ENCODE measurements at regions not wholly inside any gene's neighbourhood (a gene's known extent, or its start where the extent isn't known, plus 50 kb on each side); places are given as distances from the start of the nearest gene placed in this dataset.

DNA sequence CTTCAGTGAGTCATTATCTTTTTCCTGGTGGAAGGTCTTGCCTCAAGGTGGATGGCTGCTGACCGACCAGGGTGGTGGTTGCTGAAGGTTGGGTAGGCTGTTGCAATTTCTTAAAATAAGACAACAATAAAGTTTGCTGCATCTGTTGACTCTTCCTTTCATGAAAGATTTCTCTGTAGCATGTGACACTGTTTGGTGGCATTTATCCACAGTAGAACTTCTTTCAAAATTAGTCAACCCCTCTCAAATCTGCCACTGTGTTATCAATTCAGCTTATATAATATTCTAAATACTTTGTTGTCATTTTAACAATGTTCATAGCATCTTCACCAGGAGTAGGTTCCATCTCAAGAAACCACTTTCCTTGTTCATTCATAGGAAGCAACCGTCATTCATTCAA is 66.8 kb upstream of the ATXN1 start:
- Histone ChIP-seq H2AFZ (ENCODE audit: low read depth) (no peak overlapping the region), H3K9me2 (no peaks in the 10 kb centered on the region), H3K9me3 (no peaks in the 10 kb centered on the region), H3K4me1 (ENCODE audit: control insufficient read depth in 1 of 2, insufficient read depth in 2 of 2, low read depth in 1 of 2, low read length in 1 of 2) (peaks cover 0 to 3% of the 10 kb centered on the region in 2 experiments; a peak in 1 of 4 replicates), H3K9ac (no peak overlapping the region), H3F3A (replicated peaks; ENCODE audit: insufficient read depth) (no peaks in the 10 kb centered on the region), H3K27ac (ENCODE audit: low read depth in 2 of 2, low read length in 1 of 2) (no peak overlapping the region), H3K4me2 (no peak overlapping the region), H3K79me2 (ENCODE audit: insufficient read depth) (no peaks in the 10 kb centered on the region), H3K27me3 (ENCODE audit: insufficient read depth) (no peaks in the 10 kb centered on the region), H3K36me3 (replicated peaks in 1 of 2; ENCODE audit: control insufficient read depth in 1 of 2, insufficient read depth in 2 of 2, low read length in 1 of 2) (no peaks in the 10 kb centered on the region), H4K20me1 (ENCODE audit: insufficient read depth) (no peaks in the 10 kb centered on the region), H3K4me3 (ENCODE audit: low read depth in 2 of 2, low read length in 1 of 2) (no peak overlapping the region)
- no peak for TF ChIP-seq GABPA (IDR thresholded peaks at IDR 0.05; ENCODE audit: low read depth)
- TF ChIP-seq RCOR1 (IDR thresholded peaks at IDR 0.05; ENCODE audit: low read length): no peak
- no peak for TF ChIP-seq JUND (IDR thresholded peaks at IDR 0.05)
- no peak for TF ChIP-seq CHD2 (IDR thresholded peaks at IDR 0.05; ENCODE audit: low read length, partially characterized antibody)
- TF ChIP-seq MEF2A (IDR thresholded peaks at IDR 0.05; ENCODE audit: borderline replicate concordance, low read depth): no peak
- no peak for TF ChIP-seq SIN3A (IDR thresholded peaks at IDR 0.05; ENCODE audit: borderline replicate concordance, low read depth, low read length)
- TF ChIP-seq PBX3 (IDR thresholded peaks at IDR 0.05): no peak
- TF ChIP-seq GATA2 (CRISPR knock-in tag; IDR thresholded peaks at IDR 0.05): no peak
- TF ChIP-seq TAF1 (IDR thresholded peaks at IDR 0.05; ENCODE audit: borderline replicate concordance, low read depth, low read length): no peak
- TF ChIP-seq TEAD4 (IDR thresholded peaks at IDR 0.05; ENCODE audit: borderline replicate concordance, insufficient read depth): no peak
- TF ChIP-seq RFX5 (IDR thresholded peaks at IDR 0.05; ENCODE audit: low read length): no peak
- TF ChIP-seq USF2 (IDR thresholded peaks at IDR 0.05; ENCODE audit: borderline replicate concordance, low read depth, low read length): no peak
- no peak for TF ChIP-seq ZBTB33 (IDR thresholded peaks at IDR 0.05; ENCODE audit: borderline replicate concordance, low read depth)
- TF ChIP-seq CTCF (IDR thresholded peaks at IDR 0.05): no peak
- TF ChIP-seq EZH2phosphoT487 (IDR thresholded peaks at IDR 0.05; ENCODE audit: borderline replicate concordance, low read depth): no peak
- no peak for TF ChIP-seq YY1 (IDR thresholded peaks at IDR 0.05; ENCODE audit: low read depth)
- TF ChIP-seq FOXJ3 (CRISPR knock-in tag; IDR thresholded peaks at IDR 0.05): no peak
- no peak for TF ChIP-seq NRF1 (IDR thresholded peaks at IDR 0.05; ENCODE audit: low read depth, low read length)
- TF ChIP-seq MAX (IDR thresholded peaks at IDR 0.05; ENCODE audit: low read depth): no peak
- TF ChIP-seq FOSL2 (IDR thresholded peaks at IDR 0.05; ENCODE audit: borderline replicate concordance, low read depth): no peak
- WGBS (ENCODE audit: low lambda C conversion rate): 90% methylated on average over 2 of the region's 2 CpGs
- ChIA-PET POLR2A (no interaction called here), CTCF (no interaction called here)
- DNase-seq: no peak
